PC-3 (cell line): ENCODE measurements at regions not wholly inside any gene's neighbourhood (a gene's known extent, or its start where the extent isn't known, plus 50 kb on each side); places are given as distances from the start of the nearest gene placed in this dataset.
A peak's percentile ranks its signal among the peaks of the same experiment; 100 is the strongest.

ENCODE experiments used
- ATAC-seq: fragments of 200-7000 bp; cut with Tn5 transposase; 2 replicates; pipeline ENCODE4 v1.9.1; 2020; ENCODE audit warnings: mild to moderate bottlenecking, moderate library complexity
- BruUV-seq: library from RNA; stranded (reverse); fragments of 400-500 nt; replicated peaks from 2 replicates; lab custom pipeline; 2021; lab: Mats Ljungman, UMichigan
- CTCF ChIA-PET: fragments of 300-600 bp; sonication (Branson Sonifier 250); formaldehyde crosslinking; loops from one replicate; lab custom pipeline; 2022; ENCODE audit warnings: antibody characterized with exemption; lab: Charles Lee
- POLR2A ChIA-PET: fragments of 300-600 bp; sonication (Branson Sonifier 250); formaldehyde crosslinking; loops from one replicate; lab custom pipeline; 2022; ENCODE audit warnings: antibody characterized with exemption; ENCODE audit not compliant: unreplicated experiment; lab: Charles Lee
- DNase-seq: peaks from one replicate; pipeline ENCODE4 v3.0.0-alpha.2; 2015
- H2AFZ ChIP-seq: fragments of 300-600 bp; sonication (generic); 2 replicates; pipeline ENCODE4 v1.6.0; 2016; ENCODE audit warnings: antibody characterized with exemption, low read length
- H3F3A ChIP-seq: fragments of 300-600 bp; sonication (generic); one replicate; pipeline ENCODE4 v1.6.0; 2017; ENCODE audit warnings: antibody characterized with exemption, low read length, control low read depth, mild to moderate bottlenecking; ENCODE audit not compliant: unreplicated experiment
- H3K27ac ChIP-seq: fragments of 300-600 bp; sonication (generic); 2 replicates; pipeline ENCODE4 v1.5.1; 2016; ENCODE audit warnings: mild to moderate bottlenecking, low read length
- H3K27me3 ChIP-seq: fragments of 300-600 bp; sonication (generic); 2 replicates; pipeline ENCODE4 v1.6.1; 2016; ENCODE audit warnings: low read length, mixed read lengths
- H3K36me3 ChIP-seq: fragments of 300-600 bp; sonication (generic); 2 replicates; pipeline ENCODE4 v1.6.1; 2016; ENCODE audit warnings: low read depth, mixed run types, low read length, mixed read lengths
- H3K4me1 ChIP-seq: fragments of 300-600 bp; sonication (generic); 2 replicates; pipeline ENCODE4 v1.5.1; 2016; ENCODE audit warnings: low read length; ENCODE audit not compliant: insufficient read depth
- H3K4me2 ChIP-seq: fragments of 300-600 bp; sonication (generic); 2 replicates; pipeline ENCODE4 v1.6.0; 2016; ENCODE audit warnings: low read length
- H3K4me3 ChIP-seq: fragments of 300-600 bp; sonication (generic); 2 replicates; pipeline ENCODE4 v1.5.1; 2016; ENCODE audit warnings: mild to moderate bottlenecking, low read length, mixed read lengths
- H3K79me2 ChIP-seq: fragments of 300-600 bp; sonication (generic); 2 replicates; pipeline ENCODE4 v1.6.1; 2017; ENCODE audit warnings: low read length, mixed read lengths
- H3K9ac ChIP-seq: fragments of 300-600 bp; sonication (generic); 2 replicates; pipeline ENCODE4 v1.6.0; 2016; ENCODE audit warnings: mild to moderate bottlenecking, low read length
- H3K9me2 ChIP-seq: fragments of 300-600 bp; sonication (generic); replicated peaks from 2 replicates; pipeline ENCODE4 v1.6.1; 2016; ENCODE audit warnings: mixed run types, low read length, mixed read lengths
- H3K9me3 ChIP-seq: fragments of 300-600 bp; sonication (generic); 2 replicates; pipeline ENCODE4 v1.6.1; 2016; ENCODE audit warnings: low read length, mixed read lengths
- H4K20me1 ChIP-seq: fragments of 300-600 bp; sonication (generic); 2 replicates; pipeline ENCODE4 v1.6.1; 2016; ENCODE audit warnings: low read length, mixed read lengths
- EZH2 ChIP-seq: fragments of 300-600 bp; sonication (generic); IDR thresholded peaks from one replicate; pipeline ENCODE4 v1.6.1; 2017; ENCODE audit warnings: antibody characterized with exemption, mild to moderate bottlenecking, low read length; ENCODE audit not compliant: unreplicated experiment
- EZH2phosphoT487 ChIP-seq: fragments of 300-600 bp; sonication (generic); IDR thresholded peaks from 2 replicates; pipeline ENCODE4 v1.6.1; 2018; ENCODE audit warnings: mild to moderate bottlenecking, antibody characterized with exemption, low read length, borderline replicate concordance
- intact Hi-C: fragments of 100-400 bp; cut with micrococcal nuclease; formaldehyde crosslinking; loops from 2 replicates; pipeline ENCODE4 v1.9.0; 2023
- TF ChIP-seq, protein P1 (sequence below): fragments of 300-600 bp; sonication (generic); conservative IDR thresholded peaks from 2 replicates; pipeline ENCODE4 v1.5.1; 2017; ENCODE audit warnings: antibody characterized with exemption, low read depth, mild to moderate bottlenecking, low read length

DNA sequence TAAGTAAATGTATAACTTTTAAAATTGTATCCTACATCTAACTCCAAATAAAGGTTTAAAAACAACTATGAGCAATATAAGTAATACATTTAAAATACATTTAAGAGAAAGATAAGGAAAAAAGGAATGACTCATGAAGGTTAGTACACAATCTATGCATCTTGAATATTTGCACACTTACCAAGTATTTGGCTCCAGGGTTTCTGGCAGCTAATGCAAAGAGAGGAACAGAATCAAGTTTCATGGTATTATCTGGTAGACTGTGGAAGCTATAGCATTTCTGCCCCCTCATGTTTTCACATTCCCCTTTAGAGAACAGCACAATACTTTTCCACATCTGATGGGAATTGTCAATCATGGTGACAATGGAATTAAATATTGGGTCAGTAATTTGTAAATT, 132.1 kb downstream of the COX7C start:
- POLR2A ChIA-PET: no interaction called here
- intact Hi-C loops: no loop called here
- Histone ChIP-seq H2AFZ (no peak overlapping the region), H3F3A (no peaks in the 10 kb centered on the region), H3K9ac (no peak overlapping the region), H3K27me3 (no peaks in the 10 kb centered on the region), H3K27ac (no peak overlapping the region), H4K20me1 (no peaks in the 10 kb centered on the region), H3K9me3 (no peaks in the 10 kb centered on the region), H3K79me2 (no peaks in the 10 kb centered on the region), H3K4me2 (peak overlapping the region; percentile 48), H3K36me3 (no peaks in the 10 kb centered on the region), H3K9me2 (no peaks in the 10 kb centered on the region), H3K4me3 (no peak overlapping the region), H3K4me1 (peaks cover 32% of the 10 kb centered on the region)
- DNase-seq: peak; percentile 94
- BruUV-seq: no TSS peak
- TF ChIP-seq, protein P1, sequence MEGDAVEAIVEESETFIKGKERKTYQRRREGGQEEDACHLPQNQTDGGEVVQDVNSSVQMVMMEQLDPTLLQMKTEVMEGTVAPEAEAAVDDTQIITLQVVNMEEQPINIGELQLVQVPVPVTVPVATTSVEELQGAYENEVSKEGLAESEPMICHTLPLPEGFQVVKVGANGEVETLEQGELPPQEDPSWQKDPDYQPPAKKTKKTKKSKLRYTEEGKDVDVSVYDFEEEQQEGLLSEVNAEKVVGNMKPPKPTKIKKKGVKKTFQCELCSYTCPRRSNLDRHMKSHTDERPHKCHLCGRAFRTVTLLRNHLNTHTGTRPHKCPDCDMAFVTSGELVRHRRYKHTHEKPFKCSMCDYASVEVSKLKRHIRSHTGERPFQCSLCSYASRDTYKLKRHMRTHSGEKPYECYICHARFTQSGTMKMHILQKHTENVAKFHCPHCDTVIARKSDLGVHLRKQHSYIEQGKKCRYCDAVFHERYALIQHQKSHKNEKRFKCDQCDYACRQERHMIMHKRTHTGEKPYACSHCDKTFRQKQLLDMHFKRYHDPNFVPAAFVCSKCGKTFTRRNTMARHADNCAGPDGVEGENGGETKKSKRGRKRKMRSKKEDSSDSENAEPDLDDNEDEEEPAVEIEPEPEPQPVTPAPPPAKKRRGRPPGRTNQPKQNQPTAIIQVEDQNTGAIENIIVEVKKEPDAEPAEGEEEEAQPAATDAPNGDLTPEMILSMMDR: no peak
- TF ChIP-seq EZH2phosphoT487: no peak
- TF ChIP-seq EZH2: no peak
- peak; percentile 96 for ATAC-seq
- CTCF ChIA-PET: no interaction called here

- Histone ChIP-seq H3K27ac (no peak overlapping the region), H3K9me2 (no peaks in the 10 kb centered on the region), H3K4me2 (no peak overlapping the region), H3K4me3 (no peak overlapping the region), H3K27me3 (no peaks in the 10 kb centered on the region; the same call in 1 of the 2 replicates), H3K9ac (no peak overlapping the region), H3F3A (no peaks in the 10 kb centered on the region), H4K20me1 (no peaks in the 10 kb centered on the region), H3K9me3 (no peaks in the 10 kb centered on the region), H3K79me2 (no peaks in the 10 kb centered on the region), H3K4me1 (peaks cover 11% of the 10 kb centered on the region), H3K36me3 (no peaks in the 10 kb centered on the region), H2AFZ (no peak overlapping the region)
- BruUV-seq: no TSS peak
- ATAC-seq (no peak), DNase-seq (no peak)
- CTCF ChIA-PET: no interaction called here
- TF ChIP-seq EZH2 (no peak), EZH2phosphoT487 (no peak)
- TF ChIP-seq, protein P1: peak; percentile 54
- POLR2A ChIA-PET: no interaction called here
- intact Hi-C loops: no loop called here
These were observed 139.1 kb downstream of the COX7C start for GRCh38 chr5:86756839-86757238.

DNA sequence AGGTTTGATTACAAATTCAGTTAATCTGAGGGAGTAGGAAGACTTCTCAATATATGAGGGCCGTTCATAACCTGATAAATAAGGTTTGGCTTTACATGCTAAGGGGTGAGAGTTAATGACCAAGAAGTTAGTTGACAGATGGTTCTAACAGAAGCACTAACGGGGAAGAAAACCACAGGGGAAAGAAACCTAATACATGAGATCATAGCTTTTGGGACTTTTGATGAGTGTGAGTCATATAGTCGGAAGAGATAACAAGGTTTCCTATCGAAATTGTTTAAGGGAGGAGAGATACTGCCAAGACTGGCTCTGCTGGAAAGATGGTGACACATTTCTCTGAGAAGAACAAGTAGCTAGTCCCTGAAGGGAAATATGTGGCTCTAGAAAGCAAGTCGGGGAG, 140.1 kb downstream of the COX7C start:
- no peak overlapping the region for H2AFZ ChIP-seq
- 0 out of 2 replicates have a peak overlapping the region, but pooled peaks have one; percentile 5 for H3K4me2 ChIP-seq
- no peaks in the 10 kb centered on the region for H3K9me2 ChIP-seq
- H3K36me3 ChIP-seq: no peaks in the 10 kb centered on the region
- peak; percentile 90 for ATAC-seq
- H3K79me2 ChIP-seq: no peaks in the 10 kb centered on the region
- H3K9me3 ChIP-seq: no peaks in the 10 kb centered on the region
- TF ChIP-seq, protein P1: no peak
- no peak for TF ChIP-seq EZH2
- no peaks in the 10 kb centered on the region; the same call in 1 of the 2 replicates for H3K27me3 ChIP-seq
- no peaks in the 10 kb centered on the region for H3F3A ChIP-seq
- BruUV-seq: no TSS peak
- no peak overlapping the region for H3K27ac ChIP-seq
- H3K4me3 ChIP-seq: no peak overlapping the region
- H3K9ac ChIP-seq: no peak overlapping the region
- ChIA-PET CTCF (no interaction called here), POLR2A (no interaction called here)
- intact Hi-C loops: no loop called here
- DNase-seq: peak; percentile 75
- peaks cover 11% of the 10 kb centered on the region for H3K4me1 ChIP-seq
- H4K20me1 ChIP-seq: no peaks in the 10 kb centered on the region
